Transverse colon (tissue), 3 donors: ENCODE measurements at regions not wholly inside any gene's neighbourhood (a gene's known extent, or its start where the extent isn't known, plus 50 kb on each side); places are given as distances from the start of the nearest gene placed in this dataset.

ENCODE experiments used
- CTCF ChIP-seq, 5 experiments: fragments of 200-600 bp in 3 of 5; fragments of 450-650 bp in 2 of 5; sonication (generic) in 3 of 5; IDR thresholded peaks; 1 replicate in 2 of 5; 2 replicates in 3 of 5; pipeline ENCODE4 v1.5.1; 2016 to 2017; ENCODE audit warnings: antibody characterized with exemption in 5 of 5, inconsistent platforms in 3 of 5, mild to moderate bottlenecking in 2 of 5, moderate library complexity in 1 of 5
- EP300 ChIP-seq: sonication (generic); formaldehyde crosslinking; IDR thresholded peaks from one replicate; pipeline ENCODE4 v1.6.1; 2017; ENCODE audit warnings: antibody characterized with exemption, low read depth

GRCh38 chr11:128201009-128201408 is 386.3 kb downstream of the ETS1 start:
- no peak for TF ChIP-seq EP300
- TF ChIP-seq CTCF (IDR thresholded peaks at IDR 0.05): no peak
